ENCODE measurements at regions not wholly inside any gene's neighbourhood (a gene's known extent, or its start where the extent isn't known, plus 50 kb on each side); places are given as distances from the start of the nearest gene placed in this dataset.
A peak's percentile ranks its signal among the peaks of the same experiment; 100 is the strongest.
"Not testable (repeated sequence)": the region's sequence is repeated elsewhere in the genome, so short reads cannot be mapped to it uniquely, and the experiment has no call there.

- no peak for TF ChIP-seq CTCF (conservative IDR thresholded peaks at IDR 0.05; ENCODE audit: low read length)
These were observed 572.5 kb downstream of the ARL4A start for GRCh38 chr7:13259930-13260329.

GRCh38 chr7:13262929-13263530 lies 575.6 kb downstream of the ARL4A start:
- no peak overlapping the region for H3K4me3 ChIP-seq (ENCODE audit: low read length)
- peak; percentile 43 for DNase-seq (ENCODE audit: low read depth)
- TF ChIP-seq CTCF (conservative IDR thresholded peaks at IDR 0.05; ENCODE audit: low read length), result peak; percentile 72

More at GRCh38 chr7:13259930-13260329, 572.5 kb downstream of the ARL4A start:
- no peak overlapping the region for H3K4me3 ChIP-seq (ENCODE audit: low read length)
- DNase-seq (ENCODE audit: low read depth), result no peak

- H3K4me3 ChIP-seq (ENCODE audit: low read length), result no peak overlapping the region
- no peak for DNase-seq (ENCODE audit: low read depth)
- no peak for TF ChIP-seq CTCF (conservative IDR thresholded peaks at IDR 0.05; ENCODE audit: low read length)
These were observed 577.8 kb downstream of the ARL4A start for GRCh38 chr7:13265271-13265670.

- not testable (repeated sequence) for DNase-seq (ENCODE audit: low read depth)
These were observed 586.8 kb downstream of the ARL4A start for GRCh38 chr7:13274205-13274604.

GRCh38 chr7:13276977-13277376 lies 589.5 kb downstream of the ARL4A start:
- TF ChIP-seq CTCF (conservative IDR thresholded peaks at IDR 0.05; ENCODE audit: low read length), result peak; percentile 25
- no peak for DNase-seq (ENCODE audit: low read depth)
- H3K4me3 ChIP-seq (ENCODE audit: low read length), result no peak overlapping the region

More at GRCh38 chr7:13274205-13274604, 586.8 kb downstream of the ARL4A start:
- not testable (repeated sequence) for H3K4me3 ChIP-seq (ENCODE audit: low read length)

GRCh38 chr7:13278020-13278419 lies 590.6 kb downstream of the ARL4A start:
- H3K4me3 ChIP-seq (ENCODE audit: low read length), result no peak overlapping the region
- no peak for TF ChIP-seq CTCF (conservative IDR thresholded peaks at IDR 0.05; ENCODE audit: low read length)
- no peak for DNase-seq (ENCODE audit: low read depth)

GRCh38 chr7:13279854-13280435 lies 592.5 kb downstream of the ARL4A start:
- peak; percentile 48 for TF ChIP-seq CTCF (conservative IDR thresholded peaks at IDR 0.05; ENCODE audit: low read length)
- DNase-seq (ENCODE audit: low read depth), result peak; percentile 29
- no peak overlapping the region for H3K4me3 ChIP-seq (ENCODE audit: low read length)

Data from AG10803 (cell line).